ENCODE measurements at regions not wholly inside any gene's neighbourhood (a gene's known extent, or its start where the extent isn't known, plus 50 kb on each side); places are given as distances from the start of the nearest gene placed in this dataset.
"Not testable (repeated sequence)": the region's sequence is repeated elsewhere in the genome, so short reads cannot be mapped to it uniquely, and the experiment has no call there.

DNA sequence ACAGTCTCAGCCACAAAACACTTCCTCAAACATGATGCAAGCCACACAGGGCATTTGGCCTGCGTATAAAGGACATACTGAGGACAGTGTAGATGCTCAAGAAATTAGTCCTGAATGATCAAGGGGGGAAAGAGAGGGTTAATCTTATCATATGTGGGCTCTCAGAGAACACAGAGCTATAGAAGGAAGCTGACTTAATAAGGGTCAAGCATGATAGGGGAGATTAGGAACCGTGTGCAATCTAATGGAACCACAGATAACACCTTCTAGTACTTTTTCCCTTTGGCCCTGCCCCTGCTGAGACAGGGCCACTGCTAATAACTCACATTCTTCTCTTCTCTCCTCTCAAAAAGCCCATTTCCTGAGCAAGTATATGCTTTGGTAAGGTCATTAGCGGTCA lies 114.1 kb upstream of the ADAMTS9 start:
- H3K27me3 ChIP-seq (ENCODE audit: insufficient read depth, low read length, poor library complexity, severe bottlenecking): no peaks in the 10 kb centered on the region
- no peaks in the 10 kb centered on the region for H3K36me3 ChIP-seq (ENCODE audit: insufficient read depth, low read length)
- no peak overlapping the region for H3K27ac ChIP-seq (ENCODE audit: low read depth, low read length)
- CTCF ChIA-PET: no interaction called here
- Mint-ChIP-seq H3K27ac (no peak overlapping the region), H3K4me1 (no peaks in the 10 kb centered on the region), H3K9me3 (peaks cover 2 to 10% (median 5%) of the 10 kb centered on the region in 5 donors), H3K36me3 (no peaks in the 10 kb centered on the region), H3K27me3 (no peaks in the 10 kb centered on the region), H3K4me3 (no peak overlapping the region)
- DNase-seq: no peak
- H3K9me3 ChIP-seq (ENCODE audit: low read length): no peaks in the 10 kb centered on the region
- H3K4me1 ChIP-seq (ENCODE audit: insufficient read depth, low read length): no peaks in the 10 kb centered on the region
- POLR2A ChIA-PET: no interaction called here
- H3K4me3 ChIP-seq (ENCODE audit: low read length): no peak overlapping the region

- no peak overlapping the region for H3K4me3 Mint-ChIP-seq
- Histone ChIP-seq H3K27me3 (ENCODE audit: insufficient read depth, low read length, poor library complexity, severe bottlenecking) (no peaks in the 10 kb centered on the region), H3K27ac (ENCODE audit: low read depth, low read length) (no peak overlapping the region), H3K4me1 (ENCODE audit: insufficient read depth, low read length) (no peaks in the 10 kb centered on the region), H3K9me3 (ENCODE audit: low read length) (no peaks in the 10 kb centered on the region), H3K36me3 (ENCODE audit: insufficient read depth, low read length) (no peaks in the 10 kb centered on the region), H3K4me3 (ENCODE audit: low read length) (no peak overlapping the region)
- H3K36me3 Mint-ChIP-seq: no peaks in the 10 kb centered on the region
- H3K4me1 Mint-ChIP-seq: no peaks in the 10 kb centered on the region
- no peak for DNase-seq
- peak overlapping the region in 1 of 8 donors; percentile 7 for H3K27ac Mint-ChIP-seq
- ChIA-PET POLR2A (no interaction called here), CTCF (no interaction called here)
- H3K27me3 Mint-ChIP-seq: no peaks in the 10 kb centered on the region
- H3K9me3 Mint-ChIP-seq: peaks cover 0 to 10% (median 2%) of the 10 kb centered on the region in 5 donors
Measured at GRCh38 chr3:64799606-64800005, 111.8 kb upstream of the ADAMTS9 start.

DNA sequence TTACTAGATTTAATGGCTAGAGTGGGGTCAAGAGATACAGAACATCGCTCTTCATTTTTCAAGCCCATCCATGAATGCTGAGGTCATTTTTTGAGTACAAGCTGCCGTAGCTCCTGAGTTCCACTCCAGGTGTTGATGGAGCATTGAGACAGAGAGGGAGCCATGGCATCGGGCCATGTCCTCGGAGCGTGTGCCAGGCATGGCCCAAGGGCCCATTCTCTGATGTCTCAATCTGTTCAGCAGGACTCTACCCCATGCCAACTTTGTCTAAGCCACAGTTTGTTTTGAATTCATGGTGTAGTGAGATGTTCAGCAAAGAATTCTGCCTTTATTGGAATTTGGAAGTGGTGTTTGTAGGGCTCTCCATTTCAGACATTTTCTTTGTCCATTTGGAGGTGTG lies 110.5 kb upstream of the ADAMTS9 start:
- no peak overlapping the region for H3K27ac ChIP-seq (ENCODE audit: low read depth, low read length)
- no peaks in the 10 kb centered on the region for H3K4me1 ChIP-seq (ENCODE audit: insufficient read depth, low read length)
- H3K9me3 ChIP-seq (ENCODE audit: low read length): no peaks in the 10 kb centered on the region
- Mint-ChIP-seq H3K27me3 (no peaks in the 10 kb centered on the region), H3K4me3 (no peak overlapping the region), H3K4me1 (no peaks in the 10 kb centered on the region), H3K27ac (no peak overlapping the region), H3K36me3 (no peaks in the 10 kb centered on the region), H3K9me3 (peaks cover 0 to 6% (median 2%) of the 10 kb centered on the region in 5 donors)
- no peak overlapping the region for H3K4me3 ChIP-seq (ENCODE audit: low read length)
- no peaks in the 10 kb centered on the region for H3K36me3 ChIP-seq (ENCODE audit: insufficient read depth, low read length)
- DNase-seq: no peak
- H3K27me3 ChIP-seq (ENCODE audit: insufficient read depth, low read length, poor library complexity, severe bottlenecking): no peaks in the 10 kb centered on the region
- CTCF ChIA-PET: no interaction called here
- POLR2A ChIA-PET: no interaction called here

DNA sequence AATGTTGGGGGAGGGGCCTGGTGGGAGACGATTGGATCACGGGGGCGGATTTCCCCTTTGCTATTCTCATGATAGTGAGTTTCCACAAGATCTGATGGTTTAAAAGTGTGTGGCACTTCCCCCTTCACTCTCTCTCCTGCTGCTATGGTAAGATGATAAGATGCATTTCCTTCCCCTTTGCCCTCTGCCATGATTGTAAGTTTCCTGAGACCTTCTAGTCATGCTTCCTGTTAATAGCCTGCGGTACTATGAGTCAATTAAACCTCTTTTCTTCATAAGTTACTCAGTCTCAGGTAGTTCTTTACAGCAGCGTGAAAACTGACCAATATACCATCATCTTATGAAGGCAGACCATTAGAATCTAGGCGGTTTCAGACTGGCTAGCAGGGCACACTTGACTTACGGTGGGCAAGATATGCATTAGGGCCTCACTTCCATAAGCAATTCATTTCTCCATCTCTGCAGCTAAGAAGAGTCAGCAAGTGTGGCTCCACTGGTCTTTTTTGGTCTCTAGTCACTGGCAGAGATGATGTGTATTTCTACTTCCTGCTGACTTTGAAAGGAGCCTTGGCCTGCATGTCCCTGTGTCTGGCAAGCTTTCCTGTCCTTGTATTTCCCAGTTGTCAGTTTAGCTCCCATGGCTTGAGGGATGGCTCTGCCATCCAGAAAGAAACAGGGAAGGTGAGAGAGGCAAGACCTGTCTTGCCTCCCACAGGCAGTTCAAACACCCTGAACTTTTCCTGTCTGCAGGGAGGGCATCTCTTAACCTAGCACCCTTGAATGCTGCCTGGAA lies 109.0 kb upstream of the ADAMTS9 start:
- H3K4me1 ChIP-seq (ENCODE audit: insufficient read depth, low read length): no peaks in the 10 kb centered on the region
- ChIA-PET POLR2A (no interaction called here), CTCF (no interaction called here)
- no peaks in the 10 kb centered on the region for H3K4me1 Mint-ChIP-seq
- no peaks in the 10 kb centered on the region for H3K36me3 ChIP-seq (ENCODE audit: insufficient read depth, low read length)
- no peaks in the 10 kb centered on the region for H3K27me3 ChIP-seq (ENCODE audit: insufficient read depth, low read length, poor library complexity, severe bottlenecking)
- no peaks in the 10 kb centered on the region for H3K9me3 ChIP-seq (ENCODE audit: low read length)
- H3K27me3 Mint-ChIP-seq: no peaks in the 10 kb centered on the region
- H3K4me3 Mint-ChIP-seq: no peak overlapping the region
- H3K36me3 Mint-ChIP-seq: no peaks in the 10 kb centered on the region
- DNase-seq: no peak
- peaks cover 0 to 6% (median 0%) of the 10 kb centered on the region in 5 donors for H3K9me3 Mint-ChIP-seq
- H3K27ac Mint-ChIP-seq: no peak overlapping the region
- no peak overlapping the region for H3K27ac ChIP-seq (ENCODE audit: low read depth, low read length)
- H3K4me3 ChIP-seq (ENCODE audit: low read length): no peak overlapping the region

DNA sequence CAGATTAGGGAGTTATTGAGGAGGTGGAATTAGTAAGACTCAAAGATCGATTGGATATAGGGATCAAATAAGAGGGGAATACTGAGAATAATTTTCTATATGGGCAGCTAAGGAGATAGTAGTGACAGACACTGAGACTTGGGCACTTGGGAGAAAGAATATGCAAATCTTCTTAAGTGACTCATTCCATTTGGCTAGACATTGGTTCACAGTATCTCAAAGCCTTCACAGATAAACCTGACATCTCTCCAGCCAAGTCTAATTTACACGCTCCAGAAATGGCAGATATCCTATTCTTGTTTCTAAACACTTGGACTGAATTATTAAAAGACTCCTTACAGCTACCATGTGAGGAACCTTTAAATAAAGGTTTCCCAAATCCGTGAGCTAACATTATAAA lies 104.6 kb upstream of the ADAMTS9 start:
- Histone ChIP-seq H3K36me3 (ENCODE audit: insufficient read depth, low read length) (no peaks in the 10 kb centered on the region), H3K4me3 (ENCODE audit: low read length) (no peak overlapping the region), H3K27ac (ENCODE audit: low read depth, low read length) (no peak overlapping the region), H3K27me3 (ENCODE audit: insufficient read depth, low read length, poor library complexity, severe bottlenecking) (no peaks in the 10 kb centered on the region), H3K4me1 (ENCODE audit: insufficient read depth, low read length) (no peaks in the 10 kb centered on the region), H3K9me3 (ENCODE audit: low read length) (no peaks in the 10 kb centered on the region)
- DNase-seq: no peak
- peaks cover 0 to 2% of the 10 kb centered on the region in 2 donors for H3K27me3 Mint-ChIP-seq
- no peaks in the 10 kb centered on the region for H3K4me1 Mint-ChIP-seq
- no peak overlapping the region for H3K27ac Mint-ChIP-seq
- H3K4me3 Mint-ChIP-seq: no peak overlapping the region
- ChIA-PET POLR2A (no interaction called here), CTCF (no interaction called here)
- H3K9me3 Mint-ChIP-seq: peaks cover 0 to 16% (median 2%) of the 10 kb centered on the region in 5 donors
- no peaks in the 10 kb centered on the region for H3K36me3 Mint-ChIP-seq

- no peak for DNase-seq
- Mint-ChIP-seq H3K36me3 (no peaks in the 10 kb centered on the region), H3K27ac (no peak overlapping the region), H3K9me3 (peaks cover 0 to 19% (median 5%) of the 10 kb centered on the region in 5 donors), H3K4me3 (no peak overlapping the region), H3K4me1 (no peaks in the 10 kb centered on the region), H3K27me3 (peaks cover 0 to 2% of the 10 kb centered on the region in 2 donors)
- ChIA-PET POLR2A (no interaction called here), CTCF (no interaction called here)
- no peak overlapping the region for H3K4me3 ChIP-seq (ENCODE audit: low read length)
- no peaks in the 10 kb centered on the region for H3K4me1 ChIP-seq (ENCODE audit: insufficient read depth, low read length)
- no peaks in the 10 kb centered on the region for H3K27me3 ChIP-seq (ENCODE audit: insufficient read depth, low read length, poor library complexity, severe bottlenecking)
- no peaks in the 10 kb centered on the region for H3K36me3 ChIP-seq (ENCODE audit: insufficient read depth, low read length)
- no peak overlapping the region for H3K27ac ChIP-seq (ENCODE audit: low read depth, low read length)
- no peaks in the 10 kb centered on the region for H3K9me3 ChIP-seq (ENCODE audit: low read length)
Measured at GRCh38 chr3:64789111-64789510, 101.3 kb upstream of the ADAMTS9 start.

- Mint-ChIP-seq H3K4me3 (no peak overlapping the region), H3K36me3 (no peaks in the 10 kb centered on the region), H3K4me1 (no peaks in the 10 kb centered on the region), H3K27me3 (no peaks in the 10 kb centered on the region), H3K27ac (no peak overlapping the region), H3K9me3 (peaks cover 10 to 31% (median 14%) of the 10 kb centered on the region in 5 donors)
- Histone ChIP-seq H3K9me3 (ENCODE audit: low read length) (no peaks in the 10 kb centered on the region), H3K4me1 (ENCODE audit: insufficient read depth, low read length) (no peaks in the 10 kb centered on the region), H3K36me3 (ENCODE audit: insufficient read depth, low read length) (no peaks in the 10 kb centered on the region), H3K4me3 (ENCODE audit: low read length) (no peak overlapping the region), H3K27ac (ENCODE audit: low read depth, low read length) (no peak overlapping the region), H3K27me3 (ENCODE audit: insufficient read depth, low read length, poor library complexity, severe bottlenecking) (no peaks in the 10 kb centered on the region)
- DNase-seq: no peak
- CTCF ChIA-PET: no interaction called here
- POLR2A ChIA-PET: no interaction called here
Measured at GRCh38 chr3:64783200-64783599, 95.4 kb upstream of the ADAMTS9 start.

DNA sequence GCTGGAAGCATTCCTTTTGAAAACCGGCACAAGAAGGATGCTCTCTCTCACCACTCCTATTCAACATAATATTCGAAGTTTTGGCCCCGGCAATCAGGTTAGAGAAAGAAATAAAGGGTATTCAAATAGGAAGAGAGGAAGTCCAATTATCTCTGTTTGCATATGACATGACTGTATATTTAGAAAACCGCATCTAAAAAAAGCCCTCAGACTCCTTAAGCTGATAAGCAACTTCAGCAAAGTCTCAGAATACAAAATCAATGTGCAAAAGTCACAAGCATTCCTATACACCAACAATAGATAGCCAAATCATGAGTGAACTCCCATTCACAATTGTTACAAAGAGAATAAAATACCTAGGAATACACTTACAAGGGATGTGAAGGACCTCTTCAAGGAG lies 93.1 kb upstream of the ADAMTS9 start:
- H3K4me1 Mint-ChIP-seq; H3K36me3 Mint-ChIP-seq; H3K4me3 Mint-ChIP-seq; H3K4me1 ChIP-seq (ENCODE audit: insufficient read depth, low read length); POLR2A ChIA-PET; H3K27me3 Mint-ChIP-seq; CTCF ChIA-PET; DNase-seq; H3K9me3 ChIP-seq (ENCODE audit: low read length); H3K27me3 ChIP-seq (ENCODE audit: insufficient read depth, low read length, poor library complexity, severe bottlenecking); H3K27ac Mint-ChIP-seq; H3K36me3 ChIP-seq (ENCODE audit: insufficient read depth, low read length); H3K4me3 ChIP-seq (ENCODE audit: low read length); H3K27ac ChIP-seq (ENCODE audit: low read depth, low read length): not testable (repeated sequence)
- H3K9me3 Mint-ChIP-seq: peaks cover 9 to 30% (median 17%) of the 10 kb centered on the region in 5 donors
